H1 (cell line): ENCODE measurements at regions not wholly inside any gene's neighbourhood (a gene's known extent, or its start where the extent isn't known, plus 50 kb on each side); places are given as distances from the start of the nearest gene placed in this dataset.

Source experiments
- CTCF ChIA-PET: fragments of 300-600 bp; sonication (Branson Sonifier 250); formaldehyde crosslinking; loops from one replicate; lab custom pipeline; 2021; ENCODE audit not compliant: partially characterized antibody; lab: Charles Lee
- POLR2A ChIA-PET: fragments of 300-600 bp; sonication (Branson Sonifier 250); formaldehyde crosslinking; loops from one replicate; lab custom pipeline; 2021; ENCODE audit warnings: inconsistent platforms; ENCODE audit not compliant: partially characterized antibody; lab: Charles Lee
- DNase-seq, 2 experiments: peaks; one replicate each; pipeline versions ENCODE4 v3.0.0 to v3.0.0-alpha.2; 2010 to 2022; ENCODE audit warnings: low spot score in 2 of 2, low read depth in 1 of 2, mixed read lengths in 1 of 2
- FAIRE-seq: peaks from 2 replicates; lab custom pipeline; 2011; peaks lifted over from hg19 to GRCh38; lab: Jason Lieb, UNC
- H2AFZ ChIP-seq: 2 replicates; pipeline ENCODE4 v1.8.1; 2012; ENCODE audit warnings: low read length, inconsistent platforms
- H2AK5ac ChIP-seq: 2 replicates; pipeline ENCODE4 v1.6.1; 2013; ENCODE audit warnings: low read depth, low read length
- H2BK120ac ChIP-seq: replicated peaks from 2 replicates; pipeline ENCODE3; 2013; ENCODE audit warnings: low read depth, low read length, inconsistent platforms
- H2BK12ac ChIP-seq: 2 replicates; pipeline ENCODE4 v1.6.1; 2013; ENCODE audit warnings: low read depth, low read length
- H2BK15ac ChIP-seq: 2 replicates; pipeline ENCODE4 v1.6.1; 2013; ENCODE audit warnings: low read length
- H2BK20ac ChIP-seq: 2 replicates; pipeline ENCODE4 v1.6.1; 2013; ENCODE audit warnings: low read length
- H2BK5ac ChIP-seq: 2 replicates; pipeline ENCODE4 v1.6.1; 2013; ENCODE audit warnings: low read depth, low read length
- H3K14ac ChIP-seq: 2 replicates; pipeline ENCODE4 v1.6.1; 2013; ENCODE audit warnings: inconsistent platforms; ENCODE audit not compliant: insufficient read length
- H3K18ac ChIP-seq: 2 replicates; pipeline ENCODE4 v1.6.1; 2013; ENCODE audit warnings: low read length; ENCODE audit errors: extremely low read depth
- H3K23ac ChIP-seq: 2 replicates; pipeline ENCODE4 v1.6.1; 2013; ENCODE audit warnings: inconsistent platforms; ENCODE audit not compliant: insufficient read length
- H3K23me2 ChIP-seq: 2 replicates; pipeline ENCODE4 v1.6.1; 2013; ENCODE audit warnings: low read depth, low read length
- H3K27ac ChIP-seq: 2 replicates; pipeline ENCODE4 v1.6.1; 2011; ENCODE audit warnings: low read depth, low read length, inconsistent platforms
- H3K27me3 ChIP-seq, 4 experiments: replicated peaks in 1 of 4; 1 replicate in 1 of 4; 2 replicates in 3 of 4; pipeline versions ENCODE4 v1.6.1 to v1.8.1; 2011 to 2013; ENCODE audit warnings: low read length in 3 of 4, mild to moderate bottlenecking in 3 of 4, inconsistent platforms in 2 of 4, mixed read lengths in 2 of 4, moderate library complexity in 1 of 4; ENCODE audit not compliant: control insufficient read depth in 3 of 4, insufficient read depth in 3 of 4; ENCODE audit errors: extremely low read depth in 1 of 4
- H3K36me3 ChIP-seq, 4 experiments: 2 replicates each; pipeline versions ENCODE4 v1.6.1 to v1.8.1; 2011 to 2013; ENCODE audit warnings: mild to moderate bottlenecking in 4 of 4, low read length in 3 of 4, moderate library complexity in 2 of 4, control low read depth in 1 of 4, inconsistent platforms in 1 of 4; ENCODE audit not compliant: insufficient read depth in 4 of 4, control insufficient read depth in 2 of 4
- H3K4ac ChIP-seq: replicated peaks from 2 replicates; pipeline ENCODE3; 2013; ENCODE audit warnings: low read length, low read depth, mixed read lengths, inconsistent platforms; ENCODE audit not compliant: insufficient read length
- H3K4me1 ChIP-seq, 4 experiments: replicated peaks in 1 of 4; 1 replicate in 1 of 4; 2 replicates in 3 of 4; pipeline versions ENCODE4 v1.6.1 to v1.8.1; 2011 to 2013; ENCODE audit warnings: low read length in 3 of 4, inconsistent platforms in 2 of 4, mixed read lengths in 1 of 4; ENCODE audit not compliant: insufficient read depth in 4 of 4, control insufficient read depth in 3 of 4
- H3K4me2 ChIP-seq, 2 experiments: 2 replicates each; pipeline versions ENCODE4 v1.6.1 to v1.8.1; 2011 to 2013; ENCODE audit warnings: low read depth in 2 of 2, low read length in 2 of 2, control low read depth in 1 of 2, inconsistent platforms in 1 of 2, mild to moderate bottlenecking in 1 of 2; ENCODE audit not compliant: insufficient read depth in 1 of 2
- H3K4me3 ChIP-seq, 4 experiments: fragments of 200-600, 300-600 bp in 1 of 4; sonication (generic), shearing (Covaris generic), sonication (Bioruptor Twin) in 1 of 4; 2 replicates each; pipeline versions ENCODE4 v1.5.1 to v1.8.1; 2011 to 2016; ENCODE audit warnings: low read length in 4 of 4, low read depth in 3 of 4, control low read depth in 2 of 4, inconsistent platforms in 2 of 4, mild to moderate bottlenecking in 2 of 4, mixed read lengths in 1 of 4, moderate library complexity in 1 of 4; ENCODE audit not compliant: insufficient read depth in 2 of 4; ENCODE audit errors: extremely low read depth in 1 of 4
- H3K56ac ChIP-seq: replicated peaks from 2 replicates; pipeline ENCODE3; 2013; ENCODE audit warnings: low read depth, mild to moderate bottlenecking, mixed read lengths, low read length, inconsistent platforms; ENCODE audit not compliant: insufficient read length
- H3K79me1 ChIP-seq: 2 replicates; pipeline ENCODE4 v1.6.1; 2013; ENCODE audit warnings: low read depth, low read length, control low read depth
- H3K79me2 ChIP-seq, 2 experiments: 2 replicates each; pipeline versions ENCODE4 v1.6.1 to v1.8.1; 2012 to 2013; ENCODE audit warnings: low read length in 2 of 2, mild to moderate bottlenecking in 2 of 2, inconsistent platforms in 1 of 2; ENCODE audit not compliant: insufficient read depth in 2 of 2, control insufficient read depth in 1 of 2
- H3K9ac ChIP-seq, 4 experiments: replicated peaks in 1 of 4; 1 replicate in 1 of 4; 2 replicates in 3 of 4; pipeline versions ENCODE4 v1.6.1 to v1.8.1; 2011 to 2013; ENCODE audit warnings: low read depth in 3 of 4, low read length in 3 of 4, control low read depth in 2 of 4, mild to moderate bottlenecking in 2 of 4, moderate library complexity in 2 of 4, inconsistent platforms in 1 of 4; ENCODE audit errors: extremely low read depth in 1 of 4
- H3K9me3 ChIP-seq, 2 experiments: 2 replicates each; pipeline versions ENCODE4 v1.6.1 to v1.8.1; 2012 to 2013; ENCODE audit warnings: mild to moderate bottlenecking in 2 of 2, moderate library complexity in 2 of 2, control low read depth in 1 of 2, inconsistent platforms in 1 of 2, low read depth in 1 of 2, low read length in 1 of 2, mixed read lengths in 1 of 2; ENCODE audit not compliant: insufficient read depth in 2 of 2
- H4K20me1 ChIP-seq, 2 experiments: replicated peaks in 1 of 2; 2 replicates each; pipeline versions ENCODE3 to v1.8.1; 2011 to 2013; ENCODE audit warnings: inconsistent platforms in 2 of 2, low read length in 2 of 2, mild to moderate bottlenecking in 1 of 2; ENCODE audit not compliant: insufficient read depth in 2 of 2, control insufficient read depth in 1 of 2
- H4K5ac ChIP-seq: 2 replicates; pipeline ENCODE4 v1.6.1; 2013; ENCODE audit warnings: low read length, low read depth, mixed read lengths, inconsistent platforms; ENCODE audit not compliant: insufficient read length
- H4K8ac ChIP-seq: 2 replicates; pipeline ENCODE4 v1.8.0; 2013; ENCODE audit warnings: mild to moderate bottlenecking, moderate library complexity, low read length, inconsistent platforms; ENCODE audit not compliant: insufficient read depth; ENCODE audit errors: extremely low read depth
- H4K91ac ChIP-seq: replicated peaks from 2 replicates; pipeline ENCODE3; 2013; ENCODE audit warnings: low read length, mixed read lengths, inconsistent platforms; ENCODE audit not compliant: insufficient read length
- CBX5 ChIP-seq: fragments of 300-800, 300-1000 bp; sonication (generic); IDR thresholded peaks from 2 replicates; pipeline ENCODE4 v1.7.1; 2016; ENCODE audit warnings: antibody characterized with exemption, low read length, low read depth
- EGR1 ChIP-seq: IDR thresholded peaks from 2 replicates; pipeline ENCODE4 v1.6.1; 2011; ENCODE audit warnings: low read depth, low read length, borderline replicate concordance
- MAFK ChIP-seq: IDR thresholded peaks from 2 replicates; pipeline ENCODE4 v1.6.1; 2012; ENCODE audit warnings: low read depth, mild to moderate bottlenecking, improper control_type of control experiment, low read length
- WGBS, 2 experiments: shearing (Covaris generic) in 1 of 2; methylation state at CpG; one replicate each; pipeline versions ENCODE4 v1.1.6 to v1.1.7; 2013 to 2015; ENCODE audit warnings: low lambda C conversion rate in 2 of 2, mixed read lengths in 2 of 2, inconsistent platforms in 1 of 2, low coverage in 1 of 2, missing lambda C conversion rate in 1 of 2; ENCODE audit not compliant: insufficient replicate concordance in 2 of 2, insufficient coverage in 1 of 2, insufficient read length in 1 of 2; ENCODE audit errors: extremely low coverage in 1 of 2, missing lambda C conversion rate in 1 of 2; 5-methylcytosine and 5-hydroxymethylcytosine counted together

- Histone ChIP-seq H3K23me2 (no peaks in the 10 kb centered on the region), H3K23ac (no peak overlapping the region), H2BK12ac (no peak overlapping the region), H3K4ac (no peak overlapping the region), H3K4me1 (no peaks in the 10 kb centered on the region), H3K79me2 (no peaks in the 10 kb centered on the region), H4K5ac (no peak overlapping the region), H2BK20ac (no peak overlapping the region), H2AK5ac (no peak overlapping the region), H3K18ac (no peak overlapping the region), H2AFZ (no peak overlapping the region), H3K36me3 (peaks cover 0 to 2% (median 0%) of the 10 kb centered on the region in 4 experiments; a peak in 1 of 8 replicates), H2BK5ac (no peak overlapping the region), H3K79me1 (no peaks in the 10 kb centered on the region), H2BK15ac (no peak overlapping the region), H3K4me3 (no peak overlapping the region), H3K9ac (no peak overlapping the region), H4K91ac (no peak overlapping the region), H3K27ac (no peak overlapping the region), H2BK120ac (no peak overlapping the region), H3K4me2 (no peak overlapping the region), H3K27me3 (peaks cover 0 to 1% (median 0%) of the 10 kb centered on the region in 4 experiments; a peak in 1 of 7 replicates), H3K14ac (no peak overlapping the region), H3K9me3 (peaks cover 3 to 9% of the 10 kb centered on the region in 2 experiments; a peak in 3 of 4 replicates), H4K8ac (no peak overlapping the region), H4K20me1 (no peaks in the 10 kb centered on the region), H3K56ac (no peak overlapping the region)
- ChIA-PET POLR2A (no interaction called here), CTCF (interaction anchor here (0.6 to 1.5 kb wide), 5 partner anchors 13 to 143 kb away, joined by 3 to 6 read pairs (median 3); no protein-coding TSS in a partner anchor)
- DNase-seq = no peak
- 90% methylated on average over 5 of the region's 5 CpGs; no CpG with 5 or more reads in 1 of the 2 experiments for WGBS, 2 experiments
- FAIRE-seq = no peak
- TF ChIP-seq EGR1 (no peak), MAFK (no peak), CBX5 (no peak)
Observed at GRCh38 chr3:8273479-8273878, 228.1 kb upstream of the LMCD1 start.
